NAMALWA (cell line): ENCODE measurements at regions not wholly inside any gene's neighbourhood (a gene's known extent, or its start where the extent isn't known, plus 50 kb on each side); places are given as distances from the start of the nearest gene placed in this dataset.

Source experiments
- DNase-seq: peaks from one replicate; pipeline ENCODE4 v3.0.0-alpha.2; 2015; ENCODE audit warnings: low spot score

DNA sequence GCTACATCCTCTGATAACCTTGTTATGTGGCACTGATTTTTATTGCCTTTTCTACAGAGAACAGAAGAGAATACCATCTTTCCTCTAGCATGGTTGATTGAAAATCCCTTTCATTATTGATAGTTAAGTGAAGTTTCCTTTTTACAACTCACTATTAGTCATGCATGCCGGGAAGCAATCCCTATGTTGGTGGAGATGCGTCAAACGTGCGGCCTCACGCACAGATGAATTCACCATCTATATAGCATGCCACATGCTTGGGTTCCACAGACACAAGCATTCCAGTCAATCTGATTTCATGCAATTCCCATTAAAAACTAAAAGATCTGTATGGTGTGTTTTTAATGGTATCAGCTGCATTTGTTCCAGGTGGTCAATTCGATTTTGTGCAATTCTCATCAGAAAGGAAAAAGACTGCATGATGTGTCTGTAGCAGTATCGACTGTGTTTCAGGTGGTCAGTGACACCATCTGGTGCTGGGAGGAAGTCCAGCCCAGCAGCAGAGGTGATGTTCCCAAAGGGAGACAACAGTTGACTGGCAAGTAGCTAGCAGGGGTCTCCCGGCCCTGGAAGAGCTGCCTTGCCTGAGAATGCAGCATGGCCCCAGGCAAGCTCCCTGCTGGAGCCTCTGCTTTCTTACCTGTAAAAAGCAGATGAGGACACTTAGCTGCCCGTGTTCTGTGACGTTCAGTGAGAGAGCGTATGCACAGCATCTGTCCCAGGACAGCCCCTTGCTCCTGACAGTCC is 151.3 kb upstream of the NCK2 start:
- DNase-seq: no peak

GRCh38 chr2:105592288-105592687 is 152.4 kb upstream of the NCK2 start:
- no peak for DNase-seq

DNA sequence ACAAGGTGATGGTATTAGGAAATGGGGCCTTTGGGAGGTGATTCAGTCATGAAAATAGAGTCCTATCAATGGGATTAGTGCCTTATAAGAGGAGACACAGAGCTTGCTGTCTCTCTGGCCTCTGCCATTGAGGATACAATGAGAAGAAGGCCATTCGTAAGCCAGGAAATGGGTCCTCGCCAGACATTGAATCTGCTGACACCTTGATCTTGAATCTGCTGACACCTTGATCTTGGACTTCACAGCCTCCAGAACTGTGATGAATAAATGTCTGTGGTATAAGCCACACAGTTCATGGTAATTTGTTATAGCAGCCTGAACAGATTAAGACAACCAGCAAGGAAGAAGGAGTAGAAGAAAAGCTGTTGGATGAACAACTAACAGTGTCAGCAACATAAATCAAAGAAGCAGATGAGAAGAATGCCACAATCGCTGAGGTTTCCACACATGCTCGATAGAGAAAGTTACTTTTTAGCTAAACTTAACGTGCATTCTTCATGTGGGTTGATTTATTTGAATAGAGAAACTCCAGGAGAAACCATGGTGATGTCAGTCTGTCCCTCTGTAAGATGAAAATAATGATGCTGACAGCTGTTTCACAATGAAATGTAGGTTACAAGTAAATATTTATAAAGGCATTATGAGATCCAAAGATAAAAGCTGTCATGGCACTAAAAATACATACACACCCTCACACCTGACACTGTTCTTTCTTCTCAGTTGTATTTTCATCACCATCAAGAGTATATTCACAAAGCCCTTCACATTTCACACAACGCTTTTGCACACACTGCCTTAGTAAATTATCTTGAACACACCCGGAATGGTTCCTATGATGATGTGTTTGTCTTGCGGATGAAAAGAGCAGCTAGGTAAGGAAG is 153.7 kb upstream of the NCK2 start:
- DNase-seq: no peak

GRCh38 chr2:105588581-105588980 is 156.1 kb upstream of the NCK2 start:
- no peak for DNase-seq

GRCh38 chr2:105587637-105588036 is 157.1 kb upstream of the NCK2 start:
- no peak for DNase-seq

DNA sequence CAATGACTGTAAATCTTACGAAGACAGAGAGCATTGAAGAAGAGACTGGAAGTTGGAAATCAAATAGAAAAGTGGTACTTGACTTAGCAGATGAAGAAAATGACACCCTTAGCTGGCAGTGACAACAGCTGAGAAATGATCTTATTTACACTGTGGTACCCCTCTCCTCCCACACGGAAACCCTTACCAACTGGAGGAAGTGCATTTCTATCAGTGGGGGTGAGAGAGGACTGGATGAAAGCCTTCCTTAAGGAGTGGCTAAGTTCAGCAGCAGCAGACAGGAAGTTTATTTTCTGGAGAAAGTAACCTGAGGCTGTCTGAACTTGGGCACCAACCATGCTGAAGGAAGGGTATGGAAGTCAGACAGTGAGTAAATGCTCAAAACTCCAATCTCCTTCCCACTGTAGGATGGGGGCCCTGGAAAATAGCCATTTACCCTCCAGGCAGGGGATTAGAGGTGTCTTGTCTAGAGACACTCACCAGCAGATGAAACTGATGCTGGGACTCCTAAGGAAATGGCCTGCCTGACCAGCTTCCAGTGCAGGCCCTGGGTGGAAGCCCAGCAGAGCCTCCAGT is 160.2 kb upstream of the NCK2 start:
- DNase-seq: no peak

DNA sequence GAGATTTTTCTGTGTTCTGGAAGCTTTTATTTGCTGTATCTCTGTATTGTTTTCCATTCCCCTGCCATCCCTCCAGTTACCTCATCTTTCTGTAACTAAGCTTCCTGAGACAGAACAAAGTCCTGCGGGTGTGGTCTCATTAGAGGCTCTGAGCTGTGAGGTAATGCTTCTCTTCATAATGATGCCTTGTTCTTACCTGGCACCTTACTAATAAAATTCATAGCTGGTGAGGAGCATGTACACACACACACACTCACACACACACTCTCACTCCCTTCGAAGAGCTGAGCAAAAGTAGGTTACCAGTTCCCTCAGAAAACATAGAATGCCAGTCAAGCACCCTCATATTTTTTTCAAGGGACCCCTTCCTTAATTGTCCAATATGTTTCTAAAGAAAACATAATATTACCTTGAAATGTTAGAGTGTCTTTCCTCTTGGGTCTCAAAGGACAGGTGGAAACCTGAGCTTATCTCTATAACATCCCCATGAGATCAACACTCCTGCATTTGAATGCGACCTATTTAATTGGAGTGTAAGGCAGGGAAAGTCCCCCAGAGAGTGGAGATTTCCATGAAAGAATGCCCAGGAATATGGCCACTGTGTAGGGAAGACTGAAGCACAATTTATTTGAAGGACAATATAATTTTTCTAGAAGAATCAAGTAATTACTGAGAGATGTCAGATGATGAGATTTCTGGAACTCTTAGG is 161.6 kb upstream of the NCK2 start:
- no peak for DNase-seq

- no peak for DNase-seq
These were observed 163.2 kb upstream of the NCK2 start for GRCh38 chr2:105581555-105581944.

- DNase-seq: no peak
These were observed 163.7 kb upstream of the NCK2 start for GRCh38 chr2:105580870-105581554.

DNA sequence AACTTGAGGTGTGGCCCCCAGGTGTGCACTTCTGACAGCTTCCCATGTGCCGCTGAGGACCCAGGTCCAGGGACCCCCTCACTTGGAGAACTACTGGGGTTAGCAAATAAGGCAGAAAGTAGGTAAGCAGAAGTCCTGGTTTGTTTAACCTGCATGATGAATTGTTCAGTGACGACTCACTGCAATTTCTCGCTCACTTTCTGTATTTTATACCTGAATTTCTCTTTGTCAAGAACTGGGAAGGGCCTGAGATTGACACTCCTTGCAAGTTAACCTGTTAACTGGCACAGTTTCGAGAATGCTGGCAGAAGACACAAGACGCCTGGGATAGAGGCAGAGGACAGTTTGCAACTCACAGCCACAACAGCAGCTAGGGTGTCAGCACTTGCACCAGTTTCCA is 164.5 kb upstream of the NCK2 start:
- DNase-seq: no peak

GRCh38 chr2:105578166-105578565 is 166.5 kb upstream of the NCK2 start:
- DNase-seq: no peak

GRCh38 chr2:105577762-105578161 is 166.9 kb upstream of the NCK2 start:
- DNase-seq: no peak

DNA sequence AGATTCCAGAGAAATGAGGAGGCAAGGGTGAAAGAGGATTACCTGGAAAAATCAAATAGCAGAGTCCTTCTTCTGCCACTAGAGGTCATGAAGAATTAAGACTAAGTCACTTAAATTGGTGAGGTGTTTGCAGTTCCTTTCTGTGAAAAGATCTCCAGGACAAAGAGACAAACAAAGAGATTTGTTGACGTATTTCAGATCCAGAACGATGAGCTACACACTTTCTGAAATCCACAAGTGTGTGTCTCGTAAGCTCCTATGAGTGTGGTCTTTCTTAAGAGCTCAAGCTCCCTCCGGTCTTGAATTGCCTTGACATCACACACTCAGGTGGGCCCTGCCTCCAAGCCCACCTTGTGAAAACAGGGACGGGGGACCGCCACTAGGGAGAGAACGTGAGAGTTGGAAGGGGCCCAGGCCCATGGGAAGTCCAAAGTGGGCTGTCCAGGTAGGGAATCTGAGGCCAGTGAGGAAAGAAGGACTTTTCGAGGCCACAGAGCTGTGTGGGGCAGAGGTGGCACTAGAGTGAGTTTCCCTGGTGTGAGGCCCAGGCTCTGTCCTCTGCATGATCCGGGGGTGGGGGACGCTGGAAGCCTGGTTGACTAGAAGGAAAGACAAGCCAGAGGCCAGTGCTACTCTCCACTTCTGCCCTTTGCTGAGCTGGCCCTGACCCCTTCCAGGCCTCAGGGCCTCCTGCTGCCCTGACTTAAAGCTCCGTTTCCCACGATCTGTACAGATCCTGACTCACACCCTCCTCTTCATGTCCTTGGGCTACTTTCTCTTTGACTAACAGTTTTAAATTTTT is 168.1 kb upstream of the NCK2 start:
- DNase-seq: peak; percentile 27

DNA sequence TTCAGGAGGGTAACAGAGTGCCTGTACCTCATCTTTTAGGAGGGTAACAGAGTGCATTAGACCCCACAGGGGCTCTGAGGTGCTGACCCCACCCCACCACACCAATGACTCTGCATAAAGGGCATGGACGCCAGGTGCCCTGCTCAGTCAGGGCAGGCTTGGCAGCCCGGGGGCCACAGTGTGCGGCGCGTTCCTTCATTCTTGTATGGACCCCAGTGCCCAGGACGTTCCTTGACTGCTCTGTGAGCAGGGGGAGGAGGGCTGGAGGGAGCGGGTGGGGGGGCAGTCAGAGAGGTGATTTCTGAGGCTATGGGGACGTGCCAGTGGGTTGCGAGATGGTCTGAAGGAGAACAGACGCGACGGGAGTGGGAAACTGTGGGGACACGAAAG is 168.7 kb upstream of the NCK2 start:
- no peak for DNase-seq

GRCh38 chr2:105575499-105576025 is 169.2 kb upstream of the NCK2 start:
- no peak for DNase-seq

GRCh38 chr2:105574796-105575344 is 169.8 kb upstream of the NCK2 start:
- no peak for DNase-seq

DNA sequence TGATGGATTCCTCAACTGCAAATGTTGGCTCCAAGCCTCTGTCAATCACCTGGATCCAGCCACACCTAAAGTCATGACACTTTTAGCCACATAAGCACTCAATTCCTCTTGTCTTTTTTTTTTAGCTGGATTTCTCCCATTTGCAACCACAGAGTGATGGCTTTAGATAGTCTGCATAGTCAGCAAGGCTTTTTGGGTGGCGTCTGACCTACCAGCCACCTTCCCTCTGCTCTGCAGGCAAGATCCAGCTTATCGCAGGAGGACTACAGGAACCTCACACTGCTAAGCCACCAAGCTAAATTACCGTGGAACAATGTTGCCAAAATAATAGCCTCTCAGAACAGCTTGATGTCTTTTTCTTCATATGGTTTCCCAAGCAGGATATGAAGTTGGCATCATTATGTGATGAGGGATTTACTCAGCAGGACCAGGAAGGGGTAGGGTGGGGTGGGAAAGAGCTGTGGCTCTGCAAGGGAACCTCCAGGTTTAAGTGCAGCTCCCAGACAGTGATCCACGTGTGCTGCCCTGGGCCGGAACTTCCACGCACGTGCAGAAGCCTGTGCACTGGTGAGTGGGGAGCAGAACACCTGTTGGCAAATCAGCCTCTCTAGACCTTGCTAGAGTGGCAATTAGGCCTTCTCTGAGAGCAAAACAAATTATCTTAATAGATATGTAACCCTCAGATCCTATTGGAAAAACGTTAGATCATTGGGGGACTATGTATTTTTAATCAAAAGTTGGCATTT is 170.6 kb upstream of the NCK2 start:
- no peak for DNase-seq

- DNase-seq: no peak
These were observed 171.2 kb upstream of the NCK2 start for GRCh38 chr2:105573490-105573889.

DNA sequence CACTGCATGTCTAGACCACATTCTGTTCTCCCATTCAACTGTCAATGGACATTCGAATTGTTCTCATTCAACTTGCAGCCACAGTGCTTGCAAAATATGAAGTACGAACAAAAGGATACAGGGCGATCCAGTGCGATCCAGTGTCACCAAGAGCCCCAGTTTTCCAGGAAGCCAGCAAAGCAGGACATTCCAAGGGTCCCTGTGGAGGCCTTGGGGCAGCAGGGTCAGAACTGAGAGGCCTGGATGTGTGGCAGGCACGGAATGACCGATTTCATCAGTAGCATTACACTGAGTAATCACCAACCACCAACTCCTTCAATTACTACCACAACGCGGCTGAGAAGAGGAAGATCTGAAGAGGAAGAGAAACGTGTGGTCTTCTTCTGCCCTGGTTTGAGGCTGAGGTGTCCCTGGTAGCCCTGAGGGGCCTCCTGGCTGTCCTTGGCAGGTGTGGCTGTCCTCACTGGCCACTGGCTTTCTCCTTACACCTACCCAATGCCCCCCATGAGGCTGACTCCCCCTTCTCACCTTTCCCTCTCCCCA is 172.7 kb upstream of the FHL2 start:
- no peak for DNase-seq
